ENCODE measurements at regions not wholly inside any gene's neighbourhood (a gene's known extent, or its start where the extent isn't known, plus 50 kb on each side); places are given as distances from the start of the nearest gene placed in this dataset.

DNA sequence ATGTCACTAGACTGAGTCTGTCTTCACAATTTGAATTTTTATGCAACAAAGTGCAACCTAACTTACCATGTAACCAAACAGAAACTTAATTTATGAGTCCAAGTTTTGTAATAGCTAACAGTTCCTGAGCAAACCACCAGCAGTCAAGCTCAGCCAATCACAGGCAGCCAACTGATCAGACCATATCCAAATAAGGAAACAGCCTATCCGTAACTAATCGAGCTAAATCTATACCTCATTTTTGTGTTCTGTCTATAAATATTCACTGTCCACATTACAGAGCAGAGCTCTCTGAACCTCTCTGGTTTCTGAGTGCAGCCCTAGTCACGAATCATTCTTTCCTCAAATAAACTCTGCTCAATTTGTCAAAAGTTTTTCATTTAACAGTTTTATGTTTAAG is 367.6 kb downstream of the PRR32 start:
- H4K20me1 ChIP-seq (ENCODE audit: insufficient read depth): no peaks in the 10 kb centered on the region
- H3K36me3 ChIP-seq (ENCODE audit: insufficient read depth, low read length): no peaks in the 10 kb centered on the region
- no peaks in the 10 kb centered on the region for H3K27me3 ChIP-seq (ENCODE audit: insufficient read depth, low read depth, low read length)
- no peak overlapping the region for H3K4me2 ChIP-seq (ENCODE audit: low read length)
- no peaks in the 10 kb centered on the region for H3K79me2 ChIP-seq (replicated peaks; ENCODE audit: insufficient read depth, low read length)
- no peak overlapping the region for H3K9ac ChIP-seq (ENCODE audit: low read length)
- no peak overlapping the region for H3K27ac ChIP-seq (ENCODE audit: low read length)
- no peaks in the 10 kb centered on the region for H3K9me2 ChIP-seq (ENCODE audit: insufficient read depth, low read length)
- TF ChIP-seq TAF1 (IDR thresholded peaks at IDR 0.05; ENCODE audit: low read depth): no peak
- no peak for TF ChIP-seq SMC3 (conservative IDR thresholded peaks at IDR 0.05; ENCODE audit: poor library complexity)
- no peak for TF ChIP-seq EZH2 (IDR thresholded peaks at IDR 0.05; ENCODE audit: borderline replicate concordance, insufficient read depth, low read length, poor library complexity, severe bottlenecking)
- TF ChIP-seq RAD21 (conservative IDR thresholded peaks at IDR 0.05): no peak
- TF ChIP-seq POLR2AphosphoS5 (IDR thresholded peaks at IDR 0.05): no peak
- no peak for TF ChIP-seq MXI1 (conservative IDR thresholded peaks at IDR 0.05; ENCODE audit: poor library complexity, severe bottlenecking)
- TF ChIP-seq, protein P1, sequence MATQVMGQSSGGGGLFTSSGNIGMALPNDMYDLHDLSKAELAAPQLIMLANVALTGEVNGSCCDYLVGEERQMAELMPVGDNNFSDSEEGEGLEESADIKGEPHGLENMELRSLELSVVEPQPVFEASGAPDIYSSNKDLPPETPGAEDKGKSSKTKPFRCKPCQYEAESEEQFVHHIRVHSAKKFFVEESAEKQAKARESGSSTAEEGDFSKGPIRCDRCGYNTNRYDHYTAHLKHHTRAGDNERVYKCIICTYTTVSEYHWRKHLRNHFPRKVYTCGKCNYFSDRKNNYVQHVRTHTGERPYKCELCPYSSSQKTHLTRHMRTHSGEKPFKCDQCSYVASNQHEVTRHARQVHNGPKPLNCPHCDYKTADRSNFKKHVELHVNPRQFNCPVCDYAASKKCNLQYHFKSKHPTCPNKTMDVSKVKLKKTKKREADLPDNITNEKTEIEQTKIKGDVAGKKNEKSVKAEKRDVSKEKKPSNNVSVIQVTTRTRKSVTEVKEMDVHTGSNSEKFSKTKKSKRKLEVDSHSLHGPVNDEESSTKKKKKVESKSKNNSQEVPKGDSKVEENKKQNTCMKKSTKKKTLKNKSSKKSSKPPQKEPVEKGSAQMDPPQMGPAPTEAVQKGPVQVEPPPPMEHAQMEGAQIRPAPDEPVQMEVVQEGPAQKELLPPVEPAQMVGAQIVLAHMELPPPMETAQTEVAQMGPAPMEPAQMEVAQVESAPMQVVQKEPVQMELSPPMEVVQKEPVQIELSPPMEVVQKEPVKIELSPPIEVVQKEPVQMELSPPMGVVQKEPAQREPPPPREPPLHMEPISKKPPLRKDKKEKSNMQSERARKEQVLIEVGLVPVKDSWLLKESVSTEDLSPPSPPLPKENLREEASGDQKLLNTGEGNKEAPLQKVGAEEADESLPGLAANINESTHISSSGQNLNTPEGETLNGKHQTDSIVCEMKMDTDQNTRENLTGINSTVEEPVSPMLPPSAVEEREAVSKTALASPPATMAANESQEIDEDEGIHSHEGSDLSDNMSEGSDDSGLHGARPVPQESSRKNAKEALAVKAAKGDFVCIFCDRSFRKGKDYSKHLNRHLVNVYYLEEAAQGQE (IDR thresholded peaks at IDR 0.05; ENCODE audit: borderline replicate concordance): no peak
- TF ChIP-seq, protein P2, sequence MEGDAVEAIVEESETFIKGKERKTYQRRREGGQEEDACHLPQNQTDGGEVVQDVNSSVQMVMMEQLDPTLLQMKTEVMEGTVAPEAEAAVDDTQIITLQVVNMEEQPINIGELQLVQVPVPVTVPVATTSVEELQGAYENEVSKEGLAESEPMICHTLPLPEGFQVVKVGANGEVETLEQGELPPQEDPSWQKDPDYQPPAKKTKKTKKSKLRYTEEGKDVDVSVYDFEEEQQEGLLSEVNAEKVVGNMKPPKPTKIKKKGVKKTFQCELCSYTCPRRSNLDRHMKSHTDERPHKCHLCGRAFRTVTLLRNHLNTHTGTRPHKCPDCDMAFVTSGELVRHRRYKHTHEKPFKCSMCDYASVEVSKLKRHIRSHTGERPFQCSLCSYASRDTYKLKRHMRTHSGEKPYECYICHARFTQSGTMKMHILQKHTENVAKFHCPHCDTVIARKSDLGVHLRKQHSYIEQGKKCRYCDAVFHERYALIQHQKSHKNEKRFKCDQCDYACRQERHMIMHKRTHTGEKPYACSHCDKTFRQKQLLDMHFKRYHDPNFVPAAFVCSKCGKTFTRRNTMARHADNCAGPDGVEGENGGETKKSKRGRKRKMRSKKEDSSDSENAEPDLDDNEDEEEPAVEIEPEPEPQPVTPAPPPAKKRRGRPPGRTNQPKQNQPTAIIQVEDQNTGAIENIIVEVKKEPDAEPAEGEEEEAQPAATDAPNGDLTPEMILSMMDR (IDR thresholded peaks at IDR 0.05; ENCODE audit: poor library complexity, severe bottlenecking): no peak
- TF ChIP-seq EP300 (conservative IDR thresholded peaks at IDR 0.05; ENCODE audit: poor library complexity, severe bottlenecking): no peak
- H3F3A ChIP-seq (ENCODE audit: insufficient read depth, low read length, poor library complexity, severe bottlenecking): no peaks in the 10 kb centered on the region
- no peaks in the 10 kb centered on the region for H3K9me3 ChIP-seq (ENCODE audit: low read length)
- no peak overlapping the region for H2AFZ ChIP-seq (ENCODE audit: low read depth, low read length)
- no peak overlapping the region for H3K4me3 ChIP-seq (ENCODE audit: low read length)

DNA sequence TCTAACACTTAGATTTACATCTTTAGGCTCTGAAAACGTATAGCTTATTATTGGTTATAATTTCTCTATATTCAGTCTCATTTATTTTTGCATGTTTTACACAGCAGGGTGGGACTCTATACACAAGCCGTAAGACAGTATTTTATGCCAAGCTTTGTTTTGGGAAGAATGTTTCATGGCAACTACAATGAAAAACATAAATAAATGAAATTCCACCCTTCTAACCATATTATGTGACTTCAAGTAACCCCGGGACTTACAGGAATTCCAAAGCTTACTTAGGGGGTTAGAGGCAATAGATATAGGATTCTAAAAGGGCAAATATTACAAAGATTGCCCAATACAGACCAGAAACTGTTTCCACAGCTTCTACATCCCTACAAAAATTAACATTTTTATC is 370.9 kb downstream of the PRR32 start:
- no peaks in the 10 kb centered on the region for H3K9me3 ChIP-seq (ENCODE audit: low read length)
- no peak for TF ChIP-seq MXI1 (conservative IDR thresholded peaks at IDR 0.05; ENCODE audit: poor library complexity, severe bottlenecking)
- TF ChIP-seq SMC3 (conservative IDR thresholded peaks at IDR 0.05; ENCODE audit: poor library complexity): no peak
- TF ChIP-seq, protein P2 (IDR thresholded peaks at IDR 0.05; ENCODE audit: poor library complexity, severe bottlenecking): no peak
- no peak for TF ChIP-seq TAF1 (IDR thresholded peaks at IDR 0.05; ENCODE audit: low read depth)
- TF ChIP-seq, protein P1 (IDR thresholded peaks at IDR 0.05; ENCODE audit: borderline replicate concordance): no peak
- TF ChIP-seq RAD21 (conservative IDR thresholded peaks at IDR 0.05): no peak
- TF ChIP-seq POLR2AphosphoS5 (IDR thresholded peaks at IDR 0.05): no peak
- TF ChIP-seq EP300 (conservative IDR thresholded peaks at IDR 0.05; ENCODE audit: poor library complexity, severe bottlenecking): no peak
- TF ChIP-seq EZH2 (IDR thresholded peaks at IDR 0.05; ENCODE audit: borderline replicate concordance, insufficient read depth, low read length, poor library complexity, severe bottlenecking): no peak
- H3K9me2 ChIP-seq (ENCODE audit: insufficient read depth, low read length): no peaks in the 10 kb centered on the region
- H2AFZ ChIP-seq (ENCODE audit: low read depth, low read length): no peak overlapping the region
- no peak overlapping the region for H3K4me2 ChIP-seq (ENCODE audit: low read length)
- no peaks in the 10 kb centered on the region for H3K27me3 ChIP-seq (ENCODE audit: insufficient read depth, low read depth, low read length)
- H3K9ac ChIP-seq (ENCODE audit: low read length): no peak overlapping the region
- H3K4me3 ChIP-seq (ENCODE audit: low read length): no peak overlapping the region
- H3K27ac ChIP-seq (ENCODE audit: low read length): no peak overlapping the region
- no peaks in the 10 kb centered on the region for H4K20me1 ChIP-seq (ENCODE audit: insufficient read depth)
- no peaks in the 10 kb centered on the region for H3K79me2 ChIP-seq (replicated peaks; ENCODE audit: insufficient read depth, low read length)
- H3F3A ChIP-seq (ENCODE audit: insufficient read depth, low read length, poor library complexity, severe bottlenecking): no peaks in the 10 kb centered on the region
- no peaks in the 10 kb centered on the region for H3K36me3 ChIP-seq (ENCODE audit: insufficient read depth, low read length)

Data from neural cell (in vitro differentiated cells).